HG03442 (cell line): ENCODE measurements at regions not wholly inside any gene's neighbourhood (a gene's known extent, or its start where the extent isn't known, plus 50 kb on each side); places are given as distances from the start of the nearest gene placed in this dataset.
A peak's percentile ranks its signal among the peaks of the same experiment; 100 is the strongest.

Experiments
- ATAC-seq: cut with Tn5 transposase; IDR thresholded peaks from one replicate; pipeline ENCODE4 v1.9.1; 2021; ENCODE audit warnings: mild to moderate bottlenecking, moderate library complexity; ENCODE audit not compliant: unreplicated experiment

DNA sequence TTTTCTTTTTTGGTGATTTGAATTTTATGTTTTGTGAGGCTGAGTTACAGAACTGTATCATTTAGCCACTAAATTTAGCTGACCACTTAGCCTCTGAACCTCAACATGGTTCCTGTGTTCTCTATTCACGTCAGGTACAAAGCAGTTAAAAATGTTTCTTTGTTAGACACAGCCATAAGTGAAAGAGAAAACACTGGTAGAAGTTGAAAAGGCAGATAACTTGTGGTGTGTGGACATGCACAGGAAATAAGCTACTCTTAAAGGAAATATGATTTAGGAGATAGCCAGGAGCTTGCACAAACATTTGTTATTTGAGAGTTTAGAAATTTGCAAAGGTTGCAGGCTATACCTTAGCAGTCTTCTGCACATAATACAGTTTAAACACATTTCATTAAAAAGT, 171.0 kb upstream of the RPS6KA3 start:
- ATAC-seq, result no peak

- ATAC-seq, result no peak
Observed at GRCh38 chrX:20435913-20436312, 169.2 kb upstream of the RPS6KA3 start.

GRCh38 chrX:20434986-20435385, 168.3 kb upstream of the RPS6KA3 start:
- ATAC-seq, result no peak

DNA sequence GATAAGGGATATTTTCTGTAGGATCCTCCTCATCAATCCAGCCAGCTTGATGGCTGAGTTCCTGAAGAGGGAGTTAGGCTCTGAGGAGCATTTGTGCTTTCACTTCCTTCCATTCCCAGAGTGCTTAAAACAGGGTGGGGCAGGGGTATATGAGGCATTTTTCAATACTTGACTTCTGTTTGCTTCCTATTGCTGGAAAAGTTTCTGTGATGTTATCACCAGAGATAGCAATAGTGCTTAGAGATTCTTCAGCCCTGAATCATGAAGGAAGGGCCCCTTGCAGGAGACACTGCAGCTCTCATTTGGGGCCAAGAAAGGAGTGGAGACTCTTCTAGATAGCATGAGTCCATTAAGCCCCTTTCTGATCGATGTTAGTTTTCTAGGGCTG, 166.7 kb upstream of the RPS6KA3 start:
- no peak for ATAC-seq

- no peak for ATAC-seq
Observed at GRCh38 chrX:20432746-20433387, 166.2 kb upstream of the RPS6KA3 start.

DNA sequence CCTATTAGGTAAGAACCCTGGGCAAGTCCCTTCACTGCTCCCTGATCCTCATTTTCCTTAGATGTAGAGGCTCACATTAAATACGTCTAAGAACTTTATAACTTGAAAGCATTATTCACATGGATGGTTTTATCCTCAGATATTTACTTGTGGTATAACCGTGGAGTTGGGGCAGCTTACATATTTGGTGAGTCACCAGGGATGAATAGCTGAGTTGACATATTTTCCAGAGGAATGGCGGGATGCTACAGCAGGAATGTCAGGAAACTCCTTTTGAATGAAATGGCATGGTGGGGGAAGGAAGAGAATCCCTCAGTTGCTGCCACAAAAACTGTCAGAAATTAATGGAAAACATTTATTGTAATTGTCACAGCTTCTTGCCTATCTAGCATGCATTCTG, 165.3 kb upstream of the RPS6KA3 start:
- no peak for ATAC-seq

GRCh38 chrX:20431486-20431885, 164.8 kb upstream of the RPS6KA3 start:
- no peak for ATAC-seq

- peak; percentile 45 for ATAC-seq
Observed at GRCh38 chrX:20427173-20427770, 160.6 kb upstream of the RPS6KA3 start.

DNA sequence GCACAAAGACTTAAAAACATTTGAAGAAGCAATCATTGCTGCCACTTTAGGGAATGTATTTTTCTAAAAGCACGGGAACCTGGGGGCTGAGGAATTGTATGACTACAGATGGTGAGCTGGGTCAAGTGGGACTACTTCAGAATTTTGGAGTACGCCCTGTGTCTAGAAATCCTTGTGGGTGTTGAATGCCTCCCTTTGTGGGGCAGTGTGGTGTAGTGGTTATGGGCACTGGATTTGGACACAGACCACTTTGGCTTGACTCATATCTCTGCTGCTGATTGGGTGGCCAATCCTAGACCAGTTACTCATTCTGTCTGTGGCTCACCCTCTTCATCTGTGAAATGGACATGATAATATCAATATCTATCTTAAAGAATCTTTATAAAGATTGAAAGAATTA, 155.0 kb upstream of the RPS6KA3 start:
- ATAC-seq, result no peak

GRCh38 chrX:20421275-20421674, 154.6 kb upstream of the RPS6KA3 start:
- no peak for ATAC-seq

DNA sequence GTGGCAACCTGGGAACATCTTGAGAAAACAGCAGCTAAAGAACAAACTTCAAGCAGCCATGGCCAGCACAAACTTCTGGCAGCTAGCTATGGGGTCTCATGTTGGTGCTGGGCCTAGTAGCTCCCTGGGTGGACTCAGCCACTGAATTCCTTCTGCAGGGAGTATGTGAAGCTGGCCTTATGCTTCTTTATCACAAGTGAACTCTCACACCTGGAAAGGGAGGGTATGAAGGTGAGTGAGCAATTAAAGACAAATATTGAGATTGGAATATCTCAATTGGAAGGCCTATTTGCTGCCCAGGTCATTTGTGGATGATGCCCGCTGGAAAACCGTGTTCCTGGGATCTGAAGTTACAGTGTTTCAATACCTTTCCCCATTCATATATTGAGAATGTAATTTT, 153.3 kb upstream of the RPS6KA3 start:
- ATAC-seq, result no peak

DNA sequence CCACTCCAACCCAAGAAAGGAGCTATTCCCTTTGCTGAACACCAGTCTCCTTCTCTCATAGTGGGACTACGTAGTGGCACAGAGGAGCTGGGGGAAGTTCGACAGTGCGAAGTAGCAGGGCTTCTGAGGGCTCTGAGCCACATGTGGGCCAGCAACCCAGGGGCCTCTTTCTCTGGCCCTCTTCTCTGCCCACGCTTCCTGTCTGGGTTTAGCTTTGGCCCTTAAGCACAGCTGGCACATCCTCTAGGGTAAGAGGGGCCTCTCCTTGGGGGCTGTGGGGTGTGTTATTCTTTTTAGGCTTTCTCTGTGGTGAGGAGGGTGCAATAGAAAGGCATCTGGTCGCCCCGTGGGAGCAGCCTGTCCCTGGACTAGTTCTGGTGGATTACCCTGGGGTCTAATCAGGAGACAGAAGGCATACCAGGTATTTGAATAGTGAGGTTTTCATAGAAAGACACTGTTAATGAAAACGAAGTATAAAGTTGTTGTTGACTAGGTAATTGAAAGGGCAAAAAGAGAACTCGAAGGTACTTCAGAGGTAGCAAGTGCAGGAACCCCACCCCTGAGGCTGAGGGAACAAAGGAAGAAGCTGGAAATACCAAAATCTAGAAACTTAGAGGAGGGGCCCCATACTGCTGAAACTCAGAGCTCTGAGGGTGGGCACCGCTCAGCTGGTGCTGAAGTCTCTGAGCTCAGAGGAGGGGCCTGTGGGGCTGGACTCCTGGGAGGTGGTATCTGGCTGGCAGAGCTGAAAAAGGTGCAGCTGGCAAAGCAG, 151.9 kb upstream of the RPS6KA3 start:
- ATAC-seq, result peak; percentile 86

GRCh38 chrX:20414762-20415445, 148.2 kb upstream of the RPS6KA3 start:
- no peak for ATAC-seq

GRCh38 chrX:20414066-20414465, 147.4 kb upstream of the RPS6KA3 start:
- no peak for ATAC-seq

DNA sequence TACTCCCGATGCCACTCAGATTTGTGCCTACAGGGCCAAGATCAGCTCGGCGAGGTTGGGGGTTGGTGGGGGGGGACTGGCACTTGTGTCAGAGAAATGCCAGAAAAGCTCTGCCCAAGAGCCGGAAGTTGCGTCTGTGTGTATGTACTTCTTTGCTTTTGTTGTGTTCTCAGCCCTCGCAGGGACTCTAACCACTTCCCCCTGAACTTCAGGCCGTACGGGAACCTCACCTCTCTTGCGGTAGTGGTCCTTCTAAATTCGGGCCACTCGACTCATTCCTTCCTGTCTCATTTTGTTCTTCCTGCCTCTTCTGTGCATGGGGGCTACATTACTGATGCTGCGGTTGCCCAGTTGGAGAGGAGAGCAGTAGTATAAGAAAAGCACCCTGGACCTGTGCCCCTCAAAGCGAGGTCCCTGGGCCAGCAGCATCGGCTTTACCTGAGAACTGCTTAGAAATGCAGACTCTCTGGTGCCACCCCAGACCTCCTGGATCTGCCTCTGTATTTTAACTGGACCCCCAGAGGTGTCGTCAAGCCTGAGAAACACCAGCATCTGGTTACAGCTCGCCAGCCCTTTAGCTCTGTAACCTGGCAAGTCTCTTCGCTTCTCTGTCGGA, 146.3 kb upstream of the RPS6KA3 start:
- peak; percentile 87 for ATAC-seq

DNA sequence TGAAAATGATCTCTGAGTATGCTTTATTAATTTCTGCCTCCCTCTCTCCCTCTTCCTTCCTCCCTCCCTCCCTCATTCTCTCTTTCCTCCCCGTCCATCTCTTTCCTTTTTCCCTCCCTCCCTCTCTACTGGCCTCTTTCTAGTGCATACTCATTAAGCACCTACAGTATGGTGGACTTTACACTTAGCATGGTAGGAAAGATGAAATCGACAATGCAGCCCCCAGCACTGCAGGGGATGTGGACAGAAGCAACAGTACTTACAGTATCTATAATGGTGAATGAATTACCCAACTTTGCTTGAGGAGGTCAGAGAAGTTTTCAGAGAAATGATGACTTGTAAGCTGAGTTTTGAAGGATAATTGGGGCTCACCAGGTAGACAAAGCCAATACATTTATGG, 143.8 kb upstream of the RPS6KA3 start:
- no peak for ATAC-seq

GRCh38 chrX:20409991-20410390, 143.3 kb upstream of the RPS6KA3 start:
- ATAC-seq, result no peak

GRCh38 chrX:20402956-20403355, 136.2 kb upstream of the RPS6KA3 start:
- ATAC-seq, result no peak

- no peak for ATAC-seq
Observed at GRCh38 chrX:20399728-20400414, 133.2 kb upstream of the RPS6KA3 start.

DNA sequence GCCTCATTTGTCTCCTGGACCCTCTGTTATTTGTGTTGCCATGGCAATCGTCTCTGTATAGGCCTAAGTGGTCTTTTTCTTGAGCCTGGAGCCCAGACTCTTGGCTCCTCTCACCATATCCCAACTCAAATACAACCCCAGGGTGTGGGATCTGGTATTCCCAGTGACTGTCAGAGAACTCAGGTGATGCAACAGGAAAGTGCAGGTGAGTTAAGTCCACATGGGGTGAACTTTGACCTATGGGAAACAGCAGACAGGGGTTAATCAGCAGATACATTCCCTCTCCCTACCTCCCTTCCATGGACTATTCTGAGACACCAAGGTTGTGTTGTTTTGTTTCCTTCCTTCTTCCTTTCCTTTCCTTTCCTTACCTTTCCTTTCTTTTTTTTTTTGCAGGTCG, 130.9 kb upstream of the RPS6KA3 start:
- ATAC-seq, result no peak

DNA sequence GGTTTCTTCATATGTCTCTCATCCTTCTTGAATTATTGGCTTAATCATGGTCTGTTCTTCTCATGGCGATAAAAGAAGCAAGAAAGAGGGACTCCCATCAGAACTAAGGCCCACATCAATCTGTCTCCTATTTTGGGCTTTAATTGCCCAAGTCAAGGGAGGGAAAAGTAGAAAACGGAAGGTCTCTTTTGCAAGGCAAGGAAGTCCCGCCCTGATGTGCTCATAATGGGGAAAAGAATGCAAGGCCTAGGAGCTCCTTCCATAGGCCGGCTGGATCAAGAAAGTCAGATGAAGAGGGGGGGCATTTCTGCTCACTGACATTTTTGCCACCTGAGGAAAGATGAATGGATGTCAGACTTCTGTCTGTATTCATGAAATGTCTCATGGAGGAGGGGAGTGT, 127.7 kb upstream of the RPS6KA3 start:
- ATAC-seq, result no peak
